ENCODE measurements at regions not wholly inside any gene's neighbourhood (a gene's known extent, or its start where the extent isn't known, plus 50 kb on each side); places are given as distances from the start of the nearest gene placed in this dataset.

DNA sequence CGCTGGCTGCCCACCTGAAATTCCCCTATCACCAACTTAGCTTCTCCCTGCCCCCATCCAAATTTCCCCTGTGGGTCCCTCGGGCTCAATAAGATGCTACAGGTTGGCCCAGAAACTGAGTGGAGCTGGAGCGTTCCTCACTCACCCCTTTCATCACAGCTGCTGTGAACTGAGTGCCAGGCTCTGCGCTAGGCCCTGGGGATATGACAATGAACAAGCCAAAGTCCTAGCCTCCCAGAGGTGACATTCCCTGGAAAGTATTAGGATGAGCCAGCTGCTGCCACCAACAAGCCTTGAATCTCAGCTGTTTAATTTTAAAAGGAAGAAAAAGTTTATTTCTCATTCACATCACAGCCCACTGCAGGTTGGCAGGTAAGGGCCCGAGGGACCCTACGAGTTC lies 86.6 kb upstream of the EYA2 start:
- DNase-seq (ENCODE audit: low spot score in 2 of 2) = peak; percentile 34 to 38
- 63% methylated on average over 6 of the region's 6 CpGs for WGBS
- Histone ChIP-seq H3K4me1 (peaks cover 13% of the 10 kb centered on the region), H3K27me3 (peaks cover 18% of the 10 kb centered on the region), H3K27ac (no peak overlapping the region), H3K36me3 (no peaks in the 10 kb centered on the region), H3K9me3 (no peaks in the 10 kb centered on the region), H3K4me3 (no peak overlapping the region)
- TF ChIP-seq EP300 (IDR thresholded peaks at IDR 0.05) (no peak), POLR2A (IDR thresholded peaks at IDR 0.05) (no peak), POLR2AphosphoS5 (IDR thresholded peaks at IDR 0.05) (no peak), CTCF (IDR thresholded peaks at IDR 0.05) (no peak)

DNA sequence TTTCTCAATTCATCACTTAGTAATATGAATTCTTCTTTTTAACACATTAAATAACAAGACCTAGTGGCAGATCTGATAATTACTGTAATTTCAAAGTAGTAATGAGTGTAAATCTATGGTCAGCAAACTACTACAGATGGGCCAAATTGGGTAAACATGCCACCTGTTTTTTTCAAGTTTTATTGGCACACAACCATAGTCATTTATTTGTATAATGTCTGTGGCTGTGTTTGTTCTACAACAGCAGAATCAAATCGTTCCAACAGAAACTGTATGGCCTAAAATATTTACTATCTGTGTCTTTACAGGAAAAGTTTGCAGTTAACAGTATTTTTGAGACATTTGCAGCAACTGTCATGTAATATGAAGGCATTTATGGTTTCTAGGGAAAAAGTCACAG lies 86.1 kb upstream of the EYA2 start:
- DNase-seq (ENCODE audit: low spot score in 2 of 2) = no peak
- peaks cover 13% of the 10 kb centered on the region for H3K4me1 ChIP-seq
- TF ChIP-seq POLR2A (IDR thresholded peaks at IDR 0.05) (no peak), POLR2AphosphoS5 (IDR thresholded peaks at IDR 0.05) (no peak), CTCF (IDR thresholded peaks at IDR 0.05) (no peak), EP300 (IDR thresholded peaks at IDR 0.05) (no peak)
- no peaks in the 10 kb centered on the region for H3K9me3 ChIP-seq
- H3K4me3 ChIP-seq = no peak overlapping the region
- no peak overlapping the region for H3K27ac ChIP-seq
- 52% methylated on average over 1 of the region's 1 CpG for WGBS
- peaks cover 21% of the 10 kb centered on the region for H3K27me3 ChIP-seq
- no peaks in the 10 kb centered on the region for H3K36me3 ChIP-seq

- Histone ChIP-seq H3K27ac (no peak overlapping the region), H3K9me3 (no peaks in the 10 kb centered on the region), H3K4me3 (no peak overlapping the region), H3K36me3 (no peaks in the 10 kb centered on the region), H3K27me3 (peaks cover 21% of the 10 kb centered on the region), H3K4me1 (peaks cover 13% of the 10 kb centered on the region)
- 64% methylated on average over 12 of the region's 12 CpGs for WGBS
- no peak for DNase-seq (ENCODE audit: low spot score in 2 of 2)
- TF ChIP-seq CTCF (IDR thresholded peaks at IDR 0.05) (no peak), EP300 (IDR thresholded peaks at IDR 0.05) (no peak), POLR2AphosphoS5 (IDR thresholded peaks at IDR 0.05) (no peak), POLR2A (IDR thresholded peaks at IDR 0.05) (no peak)
Observed at GRCh38 chr20:46809706-46810360, 84.8 kb upstream of the EYA2 start.

DNA sequence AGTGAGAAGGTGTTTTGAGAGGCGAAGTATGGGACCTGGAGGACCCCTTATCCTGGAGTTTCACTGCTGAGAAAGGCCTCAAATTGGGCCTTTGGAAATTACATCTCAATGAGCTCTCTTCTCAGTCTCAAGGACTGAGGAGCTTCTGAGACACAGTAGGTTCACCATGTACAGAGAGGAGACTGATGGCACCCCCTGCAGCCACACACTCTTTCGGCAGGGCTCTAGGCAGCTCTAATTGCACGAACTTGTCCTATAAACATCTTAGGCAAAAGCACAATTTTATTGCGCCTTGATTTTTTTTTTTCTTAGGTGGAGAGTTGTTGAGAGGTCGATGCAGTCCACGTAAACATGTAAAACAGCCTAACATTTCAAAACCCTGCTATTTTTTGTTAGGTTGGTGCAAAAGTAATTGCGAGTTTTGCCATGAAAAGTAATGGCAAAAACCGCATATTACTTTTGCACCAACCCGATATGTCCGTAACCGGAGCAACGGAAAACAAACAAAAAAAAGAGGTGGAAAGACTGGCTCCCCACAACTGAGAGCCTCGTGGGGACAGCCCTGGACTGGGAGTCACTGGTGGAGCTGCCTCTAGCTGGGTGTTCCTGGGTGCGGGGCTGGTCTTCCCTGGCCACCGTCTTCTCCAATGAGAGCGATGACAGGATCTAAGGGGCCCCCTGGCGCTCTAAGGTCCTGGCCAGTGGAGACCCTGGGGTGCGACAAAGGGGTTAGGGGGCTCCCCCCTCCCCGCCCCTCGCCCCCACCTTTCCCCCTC lies 84.0 kb upstream of the EYA2 start:
- Histone ChIP-seq H3K4me1 (peaks cover 13% of the 10 kb centered on the region), H3K9me3 (no peaks in the 10 kb centered on the region), H3K27me3 (peaks cover 21% of the 10 kb centered on the region), H3K27ac (no peak overlapping the region), H3K4me3 (peak overlapping the region; percentile 36), H3K36me3 (no peaks in the 10 kb centered on the region)
- 48% methylated on average over 15 of the region's 20 CpGs for WGBS
- DNase-seq (ENCODE audit: low spot score in 2 of 2) = peak in 1 of 2 donors; percentile 29
- TF ChIP-seq POLR2AphosphoS5 (IDR thresholded peaks at IDR 0.05) (no peak), POLR2A (IDR thresholded peaks at IDR 0.05) (no peak), EP300 (IDR thresholded peaks at IDR 0.05) (no peak), CTCF (IDR thresholded peaks at IDR 0.05) (no peak)

Data from suprapubic skin (tissue), 4 donors.